HepG2 (cell line): ENCODE measurements at regions not wholly inside any gene's neighbourhood (a gene's known extent, or its start where the extent isn't known, plus 50 kb on each side); places are given as distances from the start of the nearest gene placed in this dataset.

Experiments used
- ATAC-seq: fragments of 200-7000 bp; cut with Tn5 transposase; 3 replicates; pipeline ENCODE4 v1.9.1; 2020; ENCODE audit warnings: mild to moderate bottlenecking, moderate library complexity
- BruUV-seq: library from RNA; stranded (reverse); fragments of 400-500 nt; replicated peaks from 2 replicates; lab custom pipeline; 2021; lab: Mats Ljungman, UMichigan
- CTCF ChIA-PET: fragments of 300-600 bp; formaldehyde crosslinking; extraction: SDS; loops from one replicate; lab custom pipeline; 2021; ENCODE audit warnings: low total read pairs, inconsistent platforms, low intra/inter-chr PET ratio; lab: Yijun Ruan, JAX
- POLR2A ChIA-PET: fragments of 350-600 bp; sonication (Branson Sonifier 250); formaldehyde crosslinking; loops from one replicate; lab custom pipeline; 2020; ENCODE audit warnings: antibody characterized with exemption, inconsistent platforms; lab: Yijun Ruan, JAX
- DNase-seq: peaks from one replicate; pipeline ENCODE4 v3.0.0-alpha.2; 2015; ENCODE audit warnings: low spot score
- FAIRE-seq: peaks from 3 replicates; lab custom pipeline; 2011; peaks lifted over from hg19 to GRCh38; lab: Jason Lieb, UNC
- H2AFZ ChIP-seq: one replicate; pipeline ENCODE4 v1.6.1; 2011; ENCODE audit warnings: low read length, inconsistent platforms
- H3K27ac ChIP-seq: fragments of 300-600 bp; 3 replicates; pipeline ENCODE4 v1.8.0; 2011; ENCODE audit warnings: mixed run types, mild to moderate bottlenecking, mixed read lengths, low read length, inconsistent platforms; ENCODE audit not compliant: insufficient read depth; ENCODE audit errors: extremely low read length
- H3K27me3 ChIP-seq, 2 experiments: fragments of 200-600 bp in 1 of 2; 2 replicates in 1 of 2; 3 replicates in 1 of 2; pipeline versions ENCODE4 v1.6.0 to v1.8.0; 2011; ENCODE audit warnings: low read length in 2 of 2, mild to moderate bottlenecking in 2 of 2, moderate library complexity in 2 of 2, inconsistent platforms in 1 of 2; ENCODE audit not compliant: insufficient read depth in 2 of 2, control insufficient read depth in 1 of 2
- H3K36me3 ChIP-seq, 2 experiments: fragments of 200-600 bp in 1 of 2; replicated peaks in 1 of 2; 2 replicates in 1 of 2; 3 replicates in 1 of 2; pipeline versions ENCODE4 v1.5.1 to v1.8.0; 2011; ENCODE audit warnings: low read length in 2 of 2, inconsistent platforms in 1 of 2; ENCODE audit not compliant: insufficient read depth in 2 of 2, control insufficient read depth in 1 of 2
- H3K4me1 ChIP-seq: 2 replicates; pipeline ENCODE4 v1.5.1; 2012; ENCODE audit warnings: low read length, inconsistent platforms; ENCODE audit not compliant: insufficient read depth
- H3K4me2 ChIP-seq: 2 replicates; pipeline ENCODE4 v1.6.0; 2011; ENCODE audit warnings: low read depth, low read length, inconsistent platforms
- H3K4me3 ChIP-seq, 3 experiments: fragments of 200-600 bp in 1 of 3; sonication (generic), shearing (Covaris generic) in 1 of 3; replicated peaks in 1 of 3; 2 replicates each; pipeline ENCODE4 v1.5.1; 2011 to 2016; ENCODE audit warnings: low read length in 3 of 3, inconsistent platforms in 2 of 3, low read depth in 2 of 3, mild to moderate bottlenecking in 2 of 3, control low read depth in 1 of 3, mixed read lengths in 1 of 3; ENCODE audit not compliant: insufficient read depth in 1 of 3
- H3K79me2 ChIP-seq: one replicate; pipeline ENCODE4 v1.6.1; 2011; ENCODE audit warnings: low read length, inconsistent platforms; ENCODE audit not compliant: insufficient read depth
- H3K9ac ChIP-seq: 2 replicates; pipeline ENCODE4 v1.6.0; 2011; ENCODE audit warnings: mild to moderate bottlenecking, low read depth, low read length, inconsistent platforms; ENCODE audit not compliant: insufficient read depth
- H3K9me3 ChIP-seq: 2 replicates; pipeline ENCODE4 v1.5.1; 2012; ENCODE audit warnings: mild to moderate bottlenecking, low read length
- H4K20me1 ChIP-seq: 2 replicates; pipeline ENCODE4 v1.6.0; 2011; ENCODE audit warnings: inconsistent platforms, mild to moderate bottlenecking, low read length, moderate library complexity; ENCODE audit not compliant: insufficient read depth
- MXI1 ChIP-seq: IDR thresholded peaks from 3 replicates; pipeline ENCODE4 v1.6.1; 2012; ENCODE audit warnings: low read depth, low read length, inconsistent platforms, borderline replicate concordance
- PRDM10 ChIP-seq: sonication (generic); formaldehyde crosslinking; IDR thresholded peaks from 2 replicates; pipeline ENCODE4 v1.4.0; 2020; ENCODE audit warnings: low read depth, missing genetic modification reagents
- SMAD3 ChIP-seq: sonication (generic); formaldehyde crosslinking; IDR thresholded peaks from 2 replicates; pipeline ENCODE4 v1.4.0; 2020; ENCODE audit warnings: missing genetic modification reagents
- ZNF660 ChIP-seq: sonication (generic); formaldehyde crosslinking; IDR thresholded peaks from 2 replicates; pipeline ENCODE4 v1.5.1; 2020; ENCODE audit warnings: mild to moderate bottlenecking, low read depth, missing genetic modification reagents, borderline replicate concordance
- ZSCAN9 ChIP-seq: IDR thresholded peaks from 2 replicates; pipeline ENCODE4 v1.6.1; 2016; ENCODE audit warnings: borderline replicate concordance
- WGBS: methylation state at CpG from one replicate; pipeline ENCODE4 v1.1.6; 2017; ENCODE audit warnings: low lambda C conversion rate; 5-methylcytosine and 5-hydroxymethylcytosine counted together
- in situ Hi-C: cut with HindIII; loops from 2 replicates; pipeline ENCODE4 v1.10.0; 2017; ENCODE audit warnings: low pct_unique_long_range_greater_than_20kb; ENCODE audit not compliant: extremely low pct_ligation_motif_present
- intact Hi-C: fragments of 100-400 bp; cut with micrococcal nuclease; formaldehyde crosslinking; loops from one replicate; pipeline ENCODE4 v1.10.0; 2022; ENCODE audit not compliant: unreplicated experiment
- TF ChIP-seq, protein P1 (sequence below), 2 experiments: IDR thresholded peaks; 2 replicates each; pipeline ENCODE4 v1.6.1; 2011 to 2012; ENCODE audit warnings: low read length in 2 of 2, borderline replicate concordance in 1 of 2, low read depth in 1 of 2, mild to moderate bottlenecking in 1 of 2, moderate library complexity in 1 of 2

DNA sequence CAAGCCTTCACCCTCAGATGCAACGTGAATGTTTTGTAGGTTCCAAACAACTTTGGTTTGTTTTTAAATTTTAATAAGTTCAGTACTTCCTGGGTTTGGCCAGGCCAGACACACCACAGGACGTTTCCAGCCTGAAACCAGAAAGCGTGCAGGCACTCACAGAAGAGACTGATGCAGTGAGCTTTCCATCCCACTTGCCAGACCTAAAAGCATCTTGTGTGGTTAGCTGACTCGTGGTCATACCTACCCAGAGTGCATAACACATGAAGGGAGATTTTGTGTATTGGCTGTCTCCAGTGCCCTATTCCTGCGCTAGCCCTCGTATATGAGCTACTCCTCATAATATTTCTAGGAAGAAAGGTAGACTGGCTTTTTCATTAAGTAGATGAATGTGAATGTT is 297.3 kb upstream of the FAR2 start:
- CTCF ChIA-PET = no interaction called here
- Histone ChIP-seq H4K20me1 (no peaks in the 10 kb centered on the region), H3K27me3 (no peaks in the 10 kb centered on the region), H3K36me3 (no peaks in the 10 kb centered on the region), H3K4me1 (no peaks in the 10 kb centered on the region), H3K79me2 (no peaks in the 10 kb centered on the region), H2AFZ (no peak overlapping the region), H3K27ac (no peak overlapping the region), H3K4me2 (no peak overlapping the region), H3K9me3 (no peaks in the 10 kb centered on the region), H3K4me3 (no peak overlapping the region), H3K9ac (no peak overlapping the region)
- no peak for DNase-seq
- POLR2A ChIA-PET = no interaction called here
- no peak for ATAC-seq
- no peak for FAIRE-seq
- WGBS = 1% methylated on average over 6 of the region's 6 CpGs
- in situ Hi-C loops = no loop called here
- BruUV-seq = no TSS peak
- intact Hi-C loops = no loop called here
- TF ChIP-seq, protein P1, sequence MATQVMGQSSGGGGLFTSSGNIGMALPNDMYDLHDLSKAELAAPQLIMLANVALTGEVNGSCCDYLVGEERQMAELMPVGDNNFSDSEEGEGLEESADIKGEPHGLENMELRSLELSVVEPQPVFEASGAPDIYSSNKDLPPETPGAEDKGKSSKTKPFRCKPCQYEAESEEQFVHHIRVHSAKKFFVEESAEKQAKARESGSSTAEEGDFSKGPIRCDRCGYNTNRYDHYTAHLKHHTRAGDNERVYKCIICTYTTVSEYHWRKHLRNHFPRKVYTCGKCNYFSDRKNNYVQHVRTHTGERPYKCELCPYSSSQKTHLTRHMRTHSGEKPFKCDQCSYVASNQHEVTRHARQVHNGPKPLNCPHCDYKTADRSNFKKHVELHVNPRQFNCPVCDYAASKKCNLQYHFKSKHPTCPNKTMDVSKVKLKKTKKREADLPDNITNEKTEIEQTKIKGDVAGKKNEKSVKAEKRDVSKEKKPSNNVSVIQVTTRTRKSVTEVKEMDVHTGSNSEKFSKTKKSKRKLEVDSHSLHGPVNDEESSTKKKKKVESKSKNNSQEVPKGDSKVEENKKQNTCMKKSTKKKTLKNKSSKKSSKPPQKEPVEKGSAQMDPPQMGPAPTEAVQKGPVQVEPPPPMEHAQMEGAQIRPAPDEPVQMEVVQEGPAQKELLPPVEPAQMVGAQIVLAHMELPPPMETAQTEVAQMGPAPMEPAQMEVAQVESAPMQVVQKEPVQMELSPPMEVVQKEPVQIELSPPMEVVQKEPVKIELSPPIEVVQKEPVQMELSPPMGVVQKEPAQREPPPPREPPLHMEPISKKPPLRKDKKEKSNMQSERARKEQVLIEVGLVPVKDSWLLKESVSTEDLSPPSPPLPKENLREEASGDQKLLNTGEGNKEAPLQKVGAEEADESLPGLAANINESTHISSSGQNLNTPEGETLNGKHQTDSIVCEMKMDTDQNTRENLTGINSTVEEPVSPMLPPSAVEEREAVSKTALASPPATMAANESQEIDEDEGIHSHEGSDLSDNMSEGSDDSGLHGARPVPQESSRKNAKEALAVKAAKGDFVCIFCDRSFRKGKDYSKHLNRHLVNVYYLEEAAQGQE (IDR thresholded peaks at IDR 0.05; ENCODE audit: borderline replicate concordance in 1 of 2, low read depth in 1 of 2, low read length in 2 of 2) = no peak

- CTCF ChIA-PET = no interaction called here
- no peak for TF ChIP-seq SMAD3
- TF ChIP-seq ZNF660 (CRISPR knock-in tag) = no peak
- TF ChIP-seq PRDM10 (CRISPR knock-in tag) = no peak
- TF ChIP-seq ZSCAN9 (CRISPR knock-in tag) = no peak
- TF ChIP-seq MXI1 = no peak
These were observed 293.2 kb upstream of the FAR2 start for GRCh38 chr12:28855761-28856310.

More at GRCh38 chr12:28855761-28856310, 293.2 kb upstream of the FAR2 start:
- WGBS = 5% methylated on average over 4 of the region's 4 CpGs
- no TSS peak for BruUV-seq
- in situ Hi-C loops = no loop called here
- no peaks in the 10 kb centered on the region for H3K4me1 ChIP-seq
- H3K9ac ChIP-seq = no peak overlapping the region
- intact Hi-C loops = no loop called here
- no peaks in the 10 kb centered on the region for H3K79me2 ChIP-seq
- no peaks in the 10 kb centered on the region for H4K20me1 ChIP-seq
- H3K27ac ChIP-seq = no peak overlapping the region
- H2AFZ ChIP-seq = no peak overlapping the region
- H3K27me3 ChIP-seq = no peaks in the 10 kb centered on the region
- H3K4me3 ChIP-seq = no peak overlapping the region
- H3K4me2 ChIP-seq = no peak overlapping the region
- H3K9me3 ChIP-seq = no peaks in the 10 kb centered on the region
- FAIRE-seq = no peak
- POLR2A ChIA-PET = no interaction called here
- no peaks in the 10 kb centered on the region for H3K36me3 ChIP-seq
- ATAC-seq = no peak
- DNase-seq = no peak
